ENCODE measurements at regions not wholly inside any gene's neighbourhood (a gene's known extent, or its start where the extent isn't known, plus 50 kb on each side); places are given as distances from the start of the nearest gene placed in this dataset.

DNA sequence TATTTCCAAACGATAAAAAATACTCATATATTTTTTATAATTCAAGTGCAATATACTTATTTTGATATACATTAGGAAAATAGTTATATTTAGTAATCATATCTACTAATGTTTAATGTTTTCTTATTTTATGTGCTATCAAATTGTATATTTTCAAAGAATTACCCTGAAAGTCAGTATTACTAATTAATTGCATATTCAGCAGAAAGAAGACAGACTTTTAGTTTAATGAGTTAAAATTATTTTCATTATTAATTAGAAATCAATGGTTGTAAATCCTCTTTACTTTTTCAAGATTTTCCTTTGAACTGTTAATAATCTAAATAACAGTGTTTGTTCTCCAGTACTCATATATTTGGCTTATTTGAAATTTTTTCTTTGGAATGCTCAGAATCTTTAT, 181.3 kb upstream of the NDST4 start:
- Histone ChIP-seq H3K27me3 (no peaks in the 10 kb centered on the region), H3K27ac (no peak overlapping the region), H3K9me3 (peaks cover 0 to 3% of the 10 kb centered on the region in 2 donors), H3K4me1 (no peaks in the 10 kb centered on the region), H3K36me3 (no peaks in the 10 kb centered on the region), H3K4me3 (no peak overlapping the region)
- intact Hi-C loops (cut with DNase I) = no loop called here
- TF ChIP-seq, protein P1, sequence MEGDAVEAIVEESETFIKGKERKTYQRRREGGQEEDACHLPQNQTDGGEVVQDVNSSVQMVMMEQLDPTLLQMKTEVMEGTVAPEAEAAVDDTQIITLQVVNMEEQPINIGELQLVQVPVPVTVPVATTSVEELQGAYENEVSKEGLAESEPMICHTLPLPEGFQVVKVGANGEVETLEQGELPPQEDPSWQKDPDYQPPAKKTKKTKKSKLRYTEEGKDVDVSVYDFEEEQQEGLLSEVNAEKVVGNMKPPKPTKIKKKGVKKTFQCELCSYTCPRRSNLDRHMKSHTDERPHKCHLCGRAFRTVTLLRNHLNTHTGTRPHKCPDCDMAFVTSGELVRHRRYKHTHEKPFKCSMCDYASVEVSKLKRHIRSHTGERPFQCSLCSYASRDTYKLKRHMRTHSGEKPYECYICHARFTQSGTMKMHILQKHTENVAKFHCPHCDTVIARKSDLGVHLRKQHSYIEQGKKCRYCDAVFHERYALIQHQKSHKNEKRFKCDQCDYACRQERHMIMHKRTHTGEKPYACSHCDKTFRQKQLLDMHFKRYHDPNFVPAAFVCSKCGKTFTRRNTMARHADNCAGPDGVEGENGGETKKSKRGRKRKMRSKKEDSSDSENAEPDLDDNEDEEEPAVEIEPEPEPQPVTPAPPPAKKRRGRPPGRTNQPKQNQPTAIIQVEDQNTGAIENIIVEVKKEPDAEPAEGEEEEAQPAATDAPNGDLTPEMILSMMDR (IDR thresholded peaks at IDR 0.05) = no peak
- ATAC-seq (no peak), DNase-seq (no peak)

DNA sequence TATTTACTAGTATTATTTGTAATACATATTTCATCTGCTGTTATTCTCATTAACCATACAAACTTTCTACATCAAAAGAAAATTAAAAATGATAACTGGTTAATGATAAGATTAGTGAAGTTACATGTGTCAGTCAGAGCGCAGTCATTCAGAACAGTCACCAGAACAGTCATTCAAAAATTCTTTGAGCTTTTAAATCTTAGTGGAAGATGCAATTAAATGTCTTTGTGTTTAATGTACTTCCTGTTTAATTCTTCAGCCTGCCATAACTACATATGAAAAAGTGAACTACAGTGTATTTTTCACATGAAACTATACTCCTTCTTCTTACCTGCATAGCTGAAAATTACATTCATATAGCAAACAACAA, 179.7 kb upstream of the NDST4 start:
- no peak for DNase-seq
- Histone ChIP-seq H3K4me3 (no peak overlapping the region), H3K27me3 (no peaks in the 10 kb centered on the region), H3K4me1 (no peaks in the 10 kb centered on the region), H3K9me3 (peaks cover 0 to 3% of the 10 kb centered on the region in 2 donors), H3K36me3 (no peaks in the 10 kb centered on the region), H3K27ac (no peak overlapping the region)
- TF ChIP-seq, protein P1 (IDR thresholded peaks at IDR 0.05) = no peak
- no peak for ATAC-seq
- intact Hi-C loops (cut with DNase I) = no loop called here

DNA sequence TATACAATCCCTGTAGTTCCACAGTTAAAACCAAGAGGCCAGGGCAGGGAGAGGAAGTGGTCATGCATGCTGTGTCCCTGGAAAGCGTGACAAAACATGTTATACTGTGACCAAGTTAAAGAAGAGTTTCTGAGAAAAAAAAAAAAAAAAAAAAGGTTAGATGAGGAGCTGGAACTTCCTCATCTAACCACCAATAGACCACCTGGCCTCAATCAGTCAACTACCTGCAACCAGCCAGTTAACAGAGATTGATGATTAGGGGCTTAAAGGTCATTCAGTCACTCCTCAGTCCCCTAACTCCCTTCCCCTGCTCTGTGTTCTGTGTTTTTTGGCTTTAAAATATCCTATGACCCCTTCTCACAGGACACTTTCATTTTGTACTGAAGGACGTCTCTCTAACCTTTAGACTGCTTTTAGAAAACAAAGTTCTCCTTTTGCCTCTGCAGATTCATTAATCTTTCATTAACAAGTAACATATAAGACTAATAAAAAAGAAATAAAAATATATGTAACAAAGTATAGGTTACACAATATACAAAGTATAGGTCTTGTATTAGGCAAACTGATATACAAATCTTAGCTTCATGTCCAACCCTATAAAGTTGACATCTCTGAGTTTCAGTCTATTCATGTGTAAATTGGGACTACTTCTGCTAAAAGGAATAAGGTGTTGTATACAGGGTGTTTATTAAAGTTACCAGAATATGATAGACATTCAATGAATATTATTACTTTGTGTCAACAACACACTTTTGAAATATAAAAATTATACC, 179.1 kb upstream of the NDST4 start:
- intact Hi-C loops (cut with DNase I) = no loop called here
- no peak overlapping the region for H3K27ac ChIP-seq
- no peaks in the 10 kb centered on the region for H3K27me3 ChIP-seq
- no peaks in the 10 kb centered on the region for H3K36me3 ChIP-seq
- ATAC-seq (no peak), DNase-seq (no peak)
- peaks cover 0 to 3% of the 10 kb centered on the region in 2 donors for H3K9me3 ChIP-seq
- H3K4me3 ChIP-seq = no peak overlapping the region
- TF ChIP-seq, protein P1 (IDR thresholded peaks at IDR 0.05) = no peak
- H3K4me1 ChIP-seq = no peaks in the 10 kb centered on the region

DNA sequence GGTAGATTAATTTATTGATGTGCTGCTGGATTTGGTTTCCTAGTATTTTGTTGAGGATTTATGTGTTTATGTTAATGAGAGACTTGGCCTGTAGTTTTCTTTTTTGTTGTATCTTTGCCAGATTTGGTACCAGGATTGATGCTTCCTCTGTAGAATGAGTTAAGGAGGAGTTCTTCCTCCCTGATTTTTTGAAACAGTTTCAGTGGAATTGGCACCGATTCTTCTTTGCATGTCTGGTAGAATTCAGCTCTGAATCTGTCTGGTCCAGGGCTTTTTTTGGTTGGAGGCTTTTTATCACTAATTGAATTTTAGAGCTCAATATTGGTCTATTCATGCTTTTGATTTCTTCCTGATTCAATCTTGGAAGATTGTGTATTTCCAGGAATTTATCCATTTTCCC, 174.0 kb upstream of the NDST4 start:
- Histone ChIP-seq H3K36me3 (no peaks in the 10 kb centered on the region), H3K9me3 (no peaks in the 10 kb centered on the region), H3K4me1 (no peaks in the 10 kb centered on the region), H3K4me3 (no peak overlapping the region), H3K27me3 (no peaks in the 10 kb centered on the region), H3K27ac (no peak overlapping the region)
- TF ChIP-seq, protein P1 (IDR thresholded peaks at IDR 0.05) = no peak
- ATAC-seq = no peak
- DNase-seq = no peak
- intact Hi-C loops (cut with DNase I) = no loop called here

DNA sequence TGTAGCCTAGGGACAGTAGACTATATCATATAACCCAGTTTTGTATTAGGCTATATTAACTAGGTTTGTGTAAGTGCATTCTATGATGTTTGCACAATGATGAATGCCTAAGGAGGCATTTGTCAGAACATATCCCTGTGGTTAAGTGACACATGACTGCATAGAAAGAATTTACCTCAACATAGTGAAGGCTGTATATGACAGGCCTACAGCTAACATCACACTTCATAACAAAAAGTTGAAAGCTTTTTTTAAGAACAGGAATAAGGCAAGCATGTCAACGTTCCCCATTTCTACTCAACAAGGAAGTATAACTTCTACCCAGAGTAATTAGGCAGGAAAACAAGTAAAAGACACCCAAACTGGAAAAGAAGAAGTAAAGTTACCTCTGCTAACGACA, 165.9 kb upstream of the NDST4 start:
- intact Hi-C loops (cut with DNase I) = no loop called here
- no peak for DNase-seq
- no peaks in the 10 kb centered on the region for H3K9me3 ChIP-seq
- H3K27ac ChIP-seq = no peak overlapping the region
- no peak overlapping the region for H3K4me3 ChIP-seq
- H3K27me3 ChIP-seq = no peaks in the 10 kb centered on the region
- H3K4me1 ChIP-seq = no peaks in the 10 kb centered on the region
- TF ChIP-seq, protein P1 (IDR thresholded peaks at IDR 0.05) = no peak
- no peaks in the 10 kb centered on the region for H3K36me3 ChIP-seq
- ATAC-seq = no peak

Measured in left lung (tissue), 4 donors.